Medulla oblongata (tissue), 1 donor: ENCODE measurements at regions not wholly inside any gene's neighbourhood (a gene's known extent, or its start where the extent isn't known, plus 50 kb on each side); places are given as distances from the start of the nearest gene placed in this dataset.
"Not testable (repeated sequence)": the region's sequence is repeated elsewhere in the genome, so short reads cannot be mapped to it uniquely, and the experiment has no call there.

Source experiments
- DNase-seq: peaks from one replicate; pipeline ENCODE4 v3.0.0-alpha.2; 2015; ENCODE audit errors: extremely low spot score

GRCh38 chr12:125493704-125494308 is 428.6 kb downstream of the AACS start:
- no peak for DNase-seq

DNA sequence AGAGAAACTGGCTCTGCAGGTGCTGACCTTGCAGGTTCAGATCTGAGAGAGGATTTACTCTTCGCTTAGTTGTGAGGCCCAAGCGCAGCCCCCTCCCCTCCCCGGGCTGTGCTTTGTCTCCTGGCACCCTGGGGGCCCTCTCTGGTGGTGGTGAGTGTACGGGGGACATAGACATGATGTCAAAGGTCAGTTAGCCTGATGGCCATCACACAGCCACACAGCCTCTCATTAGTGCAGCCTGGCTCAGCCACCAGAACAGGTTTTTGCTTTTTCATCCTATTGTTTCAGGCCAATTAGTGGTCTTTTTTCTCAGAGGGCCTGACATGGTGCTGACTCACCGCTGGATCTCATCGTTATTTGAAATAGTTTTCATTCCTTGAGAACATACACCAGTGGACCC is 437.9 kb downstream of the AACS start:
- DNase-seq, result no peak

GRCh38 chr12:125509195-125509594 is 444.0 kb downstream of the AACS start:
- DNase-seq, result no peak

DNA sequence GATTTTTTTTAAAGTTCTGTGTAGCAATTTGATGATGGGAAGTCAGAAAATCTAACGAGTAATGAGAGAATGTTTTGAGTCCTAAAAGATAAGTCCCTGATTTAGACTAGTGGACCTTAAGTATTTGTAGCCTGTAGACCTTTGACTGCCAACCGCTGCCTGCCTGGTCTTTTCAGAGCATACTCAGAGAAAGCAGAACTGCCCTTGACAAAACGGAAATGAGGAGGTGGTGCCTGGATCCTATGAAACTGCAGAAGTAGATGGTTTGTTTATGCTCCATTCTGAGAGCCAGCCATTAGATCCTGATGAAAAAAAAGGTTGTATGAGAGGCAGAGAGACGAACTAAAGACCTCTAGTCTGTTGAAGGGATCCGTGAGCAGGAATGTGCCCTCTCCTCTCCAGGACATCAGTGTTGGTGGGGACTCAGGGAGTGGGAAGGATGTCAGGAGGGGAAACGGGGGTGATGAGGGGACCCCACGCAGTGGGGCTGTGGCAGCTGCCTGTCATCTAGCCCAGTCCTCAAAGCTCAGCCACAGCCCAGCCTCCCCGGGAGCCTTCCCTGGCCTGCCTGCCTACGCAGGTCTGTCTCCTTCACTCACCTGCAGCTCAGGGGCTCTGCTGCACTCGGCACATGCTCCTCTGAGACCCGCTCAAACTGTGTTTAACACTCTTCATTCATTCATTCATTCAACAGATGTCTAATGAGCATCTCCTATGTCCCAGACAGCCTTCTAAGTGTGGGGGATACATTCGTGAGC is 447.5 kb downstream of the AACS start:
- no peak for DNase-seq

DNA sequence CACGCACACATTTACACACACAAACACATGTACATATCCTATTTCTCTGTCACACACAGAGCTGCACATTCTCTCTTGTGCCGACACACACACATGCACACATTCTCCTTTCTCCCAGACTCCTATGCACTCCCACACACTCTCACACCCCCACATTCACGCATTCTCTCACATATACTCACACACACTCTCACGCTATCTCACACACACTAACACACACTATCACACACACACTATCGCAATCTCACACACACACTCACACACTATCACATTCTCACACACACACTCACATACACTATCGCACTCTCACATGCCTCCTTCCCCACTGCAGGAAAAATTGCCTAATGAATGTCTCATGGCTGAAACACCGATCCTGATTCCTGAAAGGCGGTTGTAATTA is 450.7 kb downstream of the AACS start:
- DNase-seq, result no peak

- no peak for DNase-seq
Measured at GRCh38 chr12:125518074-125518473, 452.8 kb downstream of the AACS start.

- no peak for DNase-seq
Measured at GRCh38 chr12:125519026-125519651, 453.9 kb downstream of the AACS start.

GRCh38 chr12:125525879-125526278 is 460.6 kb downstream of the AACS start:
- DNase-seq, result no peak

- peak; percentile 96 for DNase-seq
Measured at GRCh38 chr12:125528281-125528680, 463.0 kb downstream of the AACS start.

- no peak for DNase-seq
Measured at GRCh38 chr12:125530201-125530600, 465.0 kb downstream of the AACS start.

DNA sequence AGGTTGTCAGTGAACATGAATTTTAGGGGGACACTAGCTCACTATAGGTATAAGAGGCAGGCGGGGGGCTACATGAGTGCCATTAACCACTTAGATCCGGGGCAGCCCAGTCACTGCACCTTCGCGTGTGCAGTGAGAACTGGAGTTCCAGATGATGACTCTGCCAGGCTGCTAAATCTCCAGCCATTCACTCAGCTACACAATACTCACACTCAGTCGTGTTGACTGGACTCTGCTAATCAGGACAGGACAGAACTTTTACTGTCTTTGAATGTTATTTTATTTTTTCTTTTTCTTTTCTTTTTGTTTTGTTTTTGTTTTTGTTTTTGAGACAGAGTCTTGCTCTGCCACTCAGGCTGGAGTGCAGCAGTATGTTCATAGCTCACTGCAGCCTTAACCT is 465.6 kb downstream of the AACS start:
- DNase-seq, result peak; percentile 26

DNA sequence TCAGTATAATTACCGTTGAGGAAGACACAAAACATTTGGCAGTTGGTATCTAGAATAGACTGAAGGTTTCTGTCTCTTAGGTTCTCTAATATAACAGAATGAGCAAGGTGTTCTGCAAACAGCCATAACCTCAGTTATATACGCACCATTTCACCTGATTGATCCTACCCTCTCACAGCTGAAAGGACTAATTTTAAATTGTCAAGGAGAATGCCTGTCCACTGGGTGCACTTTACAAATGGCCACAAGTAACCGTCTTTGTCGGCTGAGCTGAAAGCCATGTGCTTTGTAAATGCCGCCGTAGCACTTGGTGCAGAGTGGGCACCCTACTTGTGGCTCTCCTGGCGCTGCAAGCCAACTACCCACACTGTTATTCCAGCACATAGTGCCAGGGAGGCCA is 466.3 kb downstream of the AACS start:
- no peak for DNase-seq

DNA sequence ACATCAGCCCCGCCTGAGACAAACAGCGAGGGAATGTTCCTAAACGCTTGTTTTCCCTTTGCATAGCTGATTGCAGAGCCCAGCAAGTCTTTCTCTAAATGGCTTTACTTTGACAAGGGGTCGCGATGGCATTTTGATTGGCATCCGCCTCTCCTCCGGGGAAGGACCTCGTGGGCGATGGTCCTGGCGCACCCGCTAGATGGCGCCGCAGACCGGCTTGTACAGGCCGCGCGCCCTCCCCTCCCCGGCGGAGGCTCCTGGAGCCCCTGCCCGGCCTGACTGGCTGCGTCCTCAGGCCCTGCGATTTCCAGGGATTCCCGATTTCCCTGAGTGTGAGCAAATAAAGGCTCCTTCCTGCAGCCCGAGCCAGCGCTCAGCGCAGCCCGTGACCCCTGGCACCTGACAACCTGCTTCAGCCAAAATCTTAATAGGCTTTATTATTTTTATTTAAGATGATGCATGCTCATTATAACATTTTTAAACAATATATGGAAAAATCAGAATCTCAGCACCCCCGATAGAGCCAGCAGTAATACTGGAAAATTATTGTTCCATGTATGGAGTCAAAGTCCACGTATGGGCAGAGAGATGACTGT is 468.3 kb downstream of the AACS start:
- peak; percentile 66 for DNase-seq

DNA sequence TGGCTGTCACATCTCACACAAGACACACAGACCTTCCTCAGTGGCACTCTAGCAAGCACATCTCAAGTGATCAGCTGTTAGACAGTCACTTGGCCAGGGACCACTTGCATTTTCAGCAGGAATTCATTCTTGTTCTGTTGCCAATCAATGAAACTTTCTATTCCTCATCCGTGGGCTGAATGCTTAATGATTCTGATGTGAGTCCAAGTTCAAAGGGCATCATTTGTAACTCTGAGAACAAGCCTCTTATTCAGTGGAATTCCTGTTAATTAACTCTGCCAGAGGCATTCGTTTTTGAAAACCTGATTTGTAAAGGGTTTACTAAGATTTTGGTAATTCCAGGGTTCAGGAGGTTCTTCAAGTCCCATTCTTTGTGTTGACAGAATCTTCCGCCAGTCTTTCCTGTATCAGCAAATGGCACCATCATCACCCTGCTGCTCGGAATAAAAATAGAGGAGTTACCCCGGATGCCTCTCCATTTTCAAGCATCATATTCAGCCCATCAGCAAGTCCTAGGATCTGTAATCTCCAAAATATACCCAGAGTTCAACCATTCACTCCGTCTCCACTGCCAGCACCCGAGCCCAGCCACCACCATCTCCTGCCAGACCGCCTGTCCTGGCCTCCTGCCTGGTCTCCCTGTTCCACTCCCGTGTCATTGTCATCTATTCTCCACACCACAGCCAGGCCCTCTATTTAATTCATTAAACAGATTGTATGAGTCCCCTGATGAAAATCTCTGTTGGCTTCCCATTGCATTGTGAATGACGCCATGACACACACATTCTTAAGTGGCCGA is 473.4 kb downstream of the AACS start:
- DNase-seq, result no peak

DNA sequence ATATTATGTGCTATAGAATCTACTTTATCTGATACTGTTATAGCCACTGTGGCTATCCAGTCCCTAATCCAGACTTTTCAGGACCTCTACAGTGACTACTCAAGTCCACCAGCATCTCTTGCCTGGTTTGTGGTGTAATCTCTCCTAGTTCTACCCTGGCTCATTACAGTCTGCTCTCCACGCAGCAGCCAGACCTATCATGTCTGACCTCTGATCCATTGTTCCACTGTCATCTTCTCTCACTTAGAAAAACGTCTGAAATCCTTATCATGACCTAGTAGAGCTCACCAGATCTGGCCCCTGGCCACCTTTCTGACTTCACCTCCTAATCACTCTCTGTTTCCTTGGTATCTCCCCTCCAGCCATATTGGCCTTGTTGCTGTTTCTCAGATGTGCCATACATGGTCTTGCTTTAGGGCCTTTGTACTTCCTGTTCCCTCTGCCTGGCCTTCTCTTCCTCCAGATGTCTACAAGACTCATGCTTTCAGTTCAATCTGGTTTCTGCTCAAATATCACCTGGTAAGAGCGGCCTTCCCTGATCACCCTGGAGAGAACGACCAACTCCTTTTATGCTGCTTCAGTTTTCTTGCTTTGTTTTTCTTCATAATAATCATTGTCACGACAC is 475.5 kb downstream of the AACS start:
- no peak for DNase-seq

DNA sequence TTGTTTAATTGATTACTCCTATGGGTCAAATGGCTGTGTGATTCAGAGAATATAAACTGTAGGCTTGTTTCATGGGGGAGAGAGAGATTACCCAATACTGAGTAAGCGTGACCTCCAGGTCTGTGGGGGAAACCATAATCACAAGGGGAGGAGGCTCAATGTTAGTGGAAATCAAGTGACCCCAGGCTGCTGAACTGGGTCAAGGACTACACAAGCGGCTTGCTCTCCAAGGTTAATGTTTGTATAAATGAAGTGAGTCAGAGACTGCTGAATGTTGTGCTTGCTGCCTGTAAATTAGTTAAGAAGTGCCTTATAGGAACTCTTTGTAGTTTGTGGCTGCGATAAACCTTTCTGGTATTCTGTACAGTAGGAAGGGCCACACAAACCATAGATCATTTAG is 479.7 kb downstream of the AACS start:
- DNase-seq, result no peak

GRCh38 chr12:125549171-125549570 is 483.9 kb downstream of the AACS start:
- no peak for DNase-seq

DNA sequence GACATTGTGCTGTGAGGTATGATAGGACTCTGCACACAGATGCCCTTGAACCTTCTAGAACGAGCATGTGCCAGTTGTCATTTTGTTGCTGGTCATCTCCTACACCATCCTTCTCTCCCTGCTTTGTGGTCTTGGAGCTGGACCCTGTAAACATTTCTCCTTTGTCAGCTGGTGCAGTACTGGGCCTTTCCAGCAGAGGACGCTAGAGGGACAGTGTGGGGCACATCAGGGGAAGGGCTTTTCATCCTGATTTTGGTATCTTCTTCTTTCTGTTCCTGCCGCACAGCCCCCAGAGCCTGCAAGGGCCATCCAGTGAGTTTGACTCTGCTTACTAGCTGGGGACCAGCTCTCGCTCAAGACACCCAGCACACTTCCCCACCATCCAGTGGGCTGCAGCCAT is 484.6 kb downstream of the AACS start:
- DNase-seq, result no peak

DNA sequence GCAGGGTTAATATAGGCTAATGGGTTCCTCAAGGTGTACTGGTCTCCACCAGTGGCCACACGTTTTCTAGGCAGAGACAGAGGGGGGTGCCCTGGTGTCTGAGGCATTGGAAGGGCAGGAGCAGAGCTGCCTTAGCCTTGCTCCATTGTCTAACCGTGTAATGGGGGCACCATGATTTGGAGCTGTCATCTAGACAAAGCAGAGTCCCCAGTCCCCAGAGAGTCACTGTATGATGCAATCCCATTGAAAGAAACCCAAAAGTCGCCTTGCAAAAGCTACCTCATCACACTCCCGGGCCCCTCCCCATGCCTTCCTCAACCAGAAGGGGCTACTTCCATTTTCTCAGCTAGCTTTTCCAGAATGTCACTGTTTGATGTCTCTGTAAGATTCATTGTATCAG is 487.1 kb downstream of the AACS start:
- DNase-seq, result no peak

DNA sequence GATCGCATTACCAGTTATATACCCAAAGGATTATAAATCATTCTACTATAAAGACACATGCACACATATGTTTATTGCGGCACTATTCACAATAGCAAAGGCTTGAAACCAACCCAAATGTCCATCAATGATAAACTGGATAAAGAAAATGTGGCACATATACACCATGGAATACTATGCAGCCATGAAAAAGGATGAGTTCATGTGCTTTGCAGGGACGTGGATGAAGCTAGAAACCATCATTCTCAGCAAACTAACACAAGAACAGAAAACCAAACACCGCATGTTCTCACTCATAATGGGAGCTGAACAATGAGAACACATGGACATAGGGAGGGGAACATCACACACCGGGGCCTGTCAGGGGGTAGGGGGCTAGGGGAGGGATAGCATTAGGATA is 495.8 kb downstream of the AACS start:
- not testable (repeated sequence) for DNase-seq

DNA sequence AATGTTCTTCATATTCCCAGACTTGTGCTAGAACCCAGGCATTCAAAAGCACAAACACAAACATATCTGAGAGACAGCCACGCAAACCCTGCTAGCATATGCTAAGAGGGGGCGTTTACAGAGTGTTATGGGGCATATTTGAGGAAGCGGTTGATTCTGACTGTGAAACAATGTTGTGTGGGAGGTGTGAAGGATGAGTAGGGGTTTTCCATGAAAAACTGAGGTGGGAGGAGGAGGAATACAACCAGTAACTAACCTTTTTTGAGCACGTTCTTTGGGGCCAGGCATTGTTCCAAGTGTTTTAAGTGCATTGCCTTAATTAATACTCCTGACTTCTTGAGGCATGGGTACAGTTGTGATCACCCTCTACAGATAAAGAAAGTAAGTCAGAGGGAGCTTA is 499.5 kb downstream of the AACS start:
- DNase-seq, result no peak

GRCh38 chr12:125567581-125567980 is 502.3 kb downstream of the AACS start:
- DNase-seq, result no peak
